LHCN-M2 (cell line): ENCODE measurements at regions not wholly inside any gene's neighbourhood (a gene's known extent, or its start where the extent isn't known, plus 50 kb on each side); places are given as distances from the start of the nearest gene placed in this dataset.

Experiments
- DNase-seq: peaks from one replicate; pipeline ENCODE4 v3.0.0-alpha.2; 2012; ENCODE audit warnings: low read depth

- DNase-seq: no peak
These were observed 203.8 kb upstream of the SIX2 start for GRCh38 chr2:45212953-45213635.

GRCh38 chr2:45211636-45212035 lies 202.4 kb upstream of the SIX2 start:
- DNase-seq: no peak

- DNase-seq: peak; percentile 82
These were observed 201.4 kb upstream of the SIX2 start for GRCh38 chr2:45210462-45211195.

- DNase-seq: no peak
These were observed 200.6 kb upstream of the SIX2 start for GRCh38 chr2:45209875-45210274.

- no peak for DNase-seq
These were observed 200.1 kb upstream of the SIX2 start for GRCh38 chr2:45209302-45209701.

- DNase-seq: no peak
These were observed 197.8 kb upstream of the SIX2 start for GRCh38 chr2:45207101-45207500.

- DNase-seq: no peak
These were observed 196.7 kb upstream of the SIX2 start for GRCh38 chr2:45205985-45206384.

- no peak for DNase-seq
These were observed 196.2 kb upstream of the SIX2 start for GRCh38 chr2:45205480-45205879.

GRCh38 chr2:45203400-45203799 lies 194.1 kb upstream of the SIX2 start:
- DNase-seq: no peak

GRCh38 chr2:45199973-45200372 lies 190.7 kb upstream of the SIX2 start:
- DNase-seq: peak; percentile 90

GRCh38 chr2:45195916-45196315 lies 186.7 kb upstream of the SIX2 start:
- DNase-seq: no peak

- DNase-seq: peak; percentile 49
These were observed 185.3 kb upstream of the SIX2 start for GRCh38 chr2:45194596-45194995.

- DNase-seq: no peak
These were observed 184.3 kb upstream of the SIX2 start for GRCh38 chr2:45193581-45193980.

- DNase-seq: no peak
These were observed 183.7 kb upstream of the SIX2 start for GRCh38 chr2:45192991-45193390.

- peak; percentile 64 for DNase-seq
These were observed 183.2 kb upstream of the SIX2 start for GRCh38 chr2:45192481-45192880.

- peak; percentile 90 for DNase-seq
These were observed 182.7 kb upstream of the SIX2 start for GRCh38 chr2:45191976-45192375.

- DNase-seq: peak; percentile 95
These were observed 182.1 kb upstream of the SIX2 start for GRCh38 chr2:45191146-45191863.

GRCh38 chr2:45190481-45190942 lies 181.3 kb upstream of the SIX2 start:
- peak; percentile 92 for DNase-seq

- DNase-seq: peak; percentile 87
These were observed 175.4 kb upstream of the SIX2 start for GRCh38 chr2:45184606-45185005.

GRCh38 chr2:45182667-45183295 lies 173.5 kb upstream of the SIX2 start:
- DNase-seq: peak; percentile 65

GRCh38 chr2:45180779-45181178 lies 171.5 kb upstream of the SIX2 start:
- peak; percentile 54 for DNase-seq
